Spleen (tissue), 11 donors: ENCODE measurements at regions not wholly inside any gene's neighbourhood (a gene's known extent, or its start where the extent isn't known, plus 50 kb on each side); places are given as distances from the start of the nearest gene placed in this dataset.

Source experiments
- DNase-seq: peaks from one replicate; pipeline ENCODE4 v3.0.0-alpha.2; 2020
- H3K27ac ChIP-seq, 8 donors: fragments of 200-600 bp; sonication (generic) in 7 of 8; 1 replicate in 4 of 8; 2 replicates in 4 of 8; pipeline versions ENCODE4 v1.5.0 to v1.8.0; 2016 to 2021; ENCODE audit warnings: inconsistent platforms in 4 of 8, mild to moderate bottlenecking in 4 of 8, moderate library complexity in 1 of 8
- H3K27me3 ChIP-seq, 7 donors: fragments of 200-600 bp; sonication (generic) in 6 of 7; replicated peaks in 1 of 7; 1 replicate in 4 of 7; 2 replicates in 3 of 7; pipeline versions ENCODE4 v1.5.0 to v1.8.0; 2016 to 2021; ENCODE audit warnings: inconsistent platforms in 3 of 7, mild to moderate bottlenecking in 1 of 7
- H3K36me3 ChIP-seq, 6 donors: fragments of 200-600 bp; sonication (generic) in 5 of 6; 1 replicate in 4 of 6; 2 replicates in 2 of 6; pipeline versions ENCODE4 v1.5.0 to v1.8.0; 2016 to 2021; ENCODE audit warnings: inconsistent platforms in 2 of 6
- H3K4me1 ChIP-seq, 6 donors: fragments of 200-600 bp; sonication (generic) in 5 of 6; 1 replicate in 3 of 6; 2 replicates in 3 of 6; pipeline versions ENCODE4 v1.5.0 to v1.8.0; 2016 to 2021; ENCODE audit warnings: inconsistent platforms in 3 of 6
- H3K4me3 ChIP-seq, 8 donors: fragments of 200-600 bp; sonication (generic) in 7 of 8; 1 replicate in 4 of 8; 2 replicates in 4 of 8; pipeline versions ENCODE4 v1.5.0 to v1.8.0; 2016 to 2021; ENCODE audit warnings: inconsistent platforms in 4 of 8, mild to moderate bottlenecking in 4 of 8, moderate library complexity in 2 of 8
- H3K9me3 ChIP-seq, 8 donors: fragments of 200-600 bp; sonication (generic) in 7 of 8; 1 replicate in 4 of 8; 2 replicates in 4 of 8; pipeline versions ENCODE4 v1.5.0 to v1.8.0; 2016 to 2021; ENCODE audit warnings: inconsistent platforms in 4 of 8
- POLR2A ChIP-seq, 3 donors: fragments of 450-650 bp; IDR thresholded peaks; one replicate each; pipeline ENCODE4 v1.5.1; 2017; ENCODE audit warnings: antibody characterized with exemption in 3 of 3, mild to moderate bottlenecking in 1 of 3
- POLR2AphosphoS5 ChIP-seq, 3 donors: sonication (generic); formaldehyde crosslinking; IDR thresholded peaks; one replicate each; pipeline ENCODE4 v1.5.1; 2017; ENCODE audit warnings: antibody characterized with exemption in 3 of 3
- WGBS, 5 donors: extraction: QIAGEN DNeasy Blood & Tissue Kit in 3 of 5; methylation state at CpG; one replicate each; pipeline versions ENCODE4 v1.1.5 to v1.1.7; 2013 to 2018; 5-methylcytosine and 5-hydroxymethylcytosine counted together
- intact Hi-C: fragments of 100-400 bp; cut with DNase I; formaldehyde crosslinking; loops from one replicate; pipeline ENCODE4 v1.15.0; 2023; ENCODE audit warnings: low total_unique reads
- TF ChIP-seq, protein P1 (sequence below), 11 experiments: fragments of 200-600 bp in 7 of 11; fragments of 450-650 bp in 4 of 11; sonication (generic) in 4 of 11; IDR thresholded peaks in 8 of 11; conservative IDR thresholded peaks in 3 of 11; 1 replicate in 7 of 11; 2 replicates in 4 of 11; pipeline versions ENCODE4 v1.4.0 to v1.8.0; 2016 to 2021; ENCODE audit warnings: antibody characterized with exemption in 11 of 11, inconsistent platforms in 4 of 11, mild to moderate bottlenecking in 1 of 11
- donor health status: healthy with polysubstance abuse.
- donor health status: DM: no; HTN: no; CAD: no; lungs with moderate emphysema.
- donor health status: DM: no; HTN: no; CAD: no.
- donor health status: Bipolar disorder and iron deficiency.
- donor health status: healthy.
- donor health status: DM: no; HTN: no; CAD: no.
- donor health status: DM: yes; HTN: yes; CAD: no.

GRCh38 chr7:121480058-121480457 lies 84.0 kb upstream of the FAM3C start:
- 18 to 36% (median 26%) methylated on average over 2 of the region's 2 CpGs for WGBS, 5 donors
- intact Hi-C loops, result no loop called here

DNA sequence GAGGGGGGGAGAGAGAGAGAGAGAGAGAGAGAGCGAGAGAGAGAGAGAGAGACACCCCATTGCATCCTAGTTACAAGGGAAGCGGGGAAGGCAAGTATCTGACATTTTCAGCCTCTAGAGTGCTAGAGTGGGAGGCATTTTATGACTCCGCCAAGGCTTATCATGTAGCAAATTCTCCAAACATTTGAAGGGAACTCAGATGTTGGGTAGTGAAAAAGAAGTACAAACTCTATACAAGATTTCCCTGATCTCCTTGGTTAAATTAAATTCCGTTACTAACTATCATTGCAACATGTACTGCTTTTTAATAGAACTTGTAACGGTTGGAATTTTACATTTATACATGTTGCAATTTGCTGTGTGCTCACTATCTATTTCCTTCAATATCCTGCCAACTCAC lies 83.4 kb upstream of the FAM3C start:
- 52 to 82% (median 68%) methylated on average over 4 to 5 of the region's 5 CpGs for WGBS, 5 donors
- no peak overlapping the region for H3K4me3 ChIP-seq

More at GRCh38 chr7:121480058-121480457, 84.0 kb upstream of the FAM3C start:
- Histone ChIP-seq H3K4me1 (peaks cover 0 to 9% (median 0%) of the 10 kb centered on the region in 6 donors), H3K9me3 (no peaks in the 10 kb centered on the region), H3K36me3 (no peaks in the 10 kb centered on the region), H3K4me3 (no peak overlapping the region), H3K27ac (no peak overlapping the region), H3K27me3 (no peaks in the 10 kb centered on the region)
- no peak for TF ChIP-seq POLR2A (IDR thresholded peaks at IDR 0.05)
- TF ChIP-seq POLR2AphosphoS5 (IDR thresholded peaks at IDR 0.05), result no peak
- TF ChIP-seq, protein P1, sequence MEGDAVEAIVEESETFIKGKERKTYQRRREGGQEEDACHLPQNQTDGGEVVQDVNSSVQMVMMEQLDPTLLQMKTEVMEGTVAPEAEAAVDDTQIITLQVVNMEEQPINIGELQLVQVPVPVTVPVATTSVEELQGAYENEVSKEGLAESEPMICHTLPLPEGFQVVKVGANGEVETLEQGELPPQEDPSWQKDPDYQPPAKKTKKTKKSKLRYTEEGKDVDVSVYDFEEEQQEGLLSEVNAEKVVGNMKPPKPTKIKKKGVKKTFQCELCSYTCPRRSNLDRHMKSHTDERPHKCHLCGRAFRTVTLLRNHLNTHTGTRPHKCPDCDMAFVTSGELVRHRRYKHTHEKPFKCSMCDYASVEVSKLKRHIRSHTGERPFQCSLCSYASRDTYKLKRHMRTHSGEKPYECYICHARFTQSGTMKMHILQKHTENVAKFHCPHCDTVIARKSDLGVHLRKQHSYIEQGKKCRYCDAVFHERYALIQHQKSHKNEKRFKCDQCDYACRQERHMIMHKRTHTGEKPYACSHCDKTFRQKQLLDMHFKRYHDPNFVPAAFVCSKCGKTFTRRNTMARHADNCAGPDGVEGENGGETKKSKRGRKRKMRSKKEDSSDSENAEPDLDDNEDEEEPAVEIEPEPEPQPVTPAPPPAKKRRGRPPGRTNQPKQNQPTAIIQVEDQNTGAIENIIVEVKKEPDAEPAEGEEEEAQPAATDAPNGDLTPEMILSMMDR (IDR thresholded peaks at IDR 0.05 in 8 of 11, conservative IDR thresholded peaks at IDR 0.05 in 3 of 11), result no peak
- no peak for DNase-seq

DNA sequence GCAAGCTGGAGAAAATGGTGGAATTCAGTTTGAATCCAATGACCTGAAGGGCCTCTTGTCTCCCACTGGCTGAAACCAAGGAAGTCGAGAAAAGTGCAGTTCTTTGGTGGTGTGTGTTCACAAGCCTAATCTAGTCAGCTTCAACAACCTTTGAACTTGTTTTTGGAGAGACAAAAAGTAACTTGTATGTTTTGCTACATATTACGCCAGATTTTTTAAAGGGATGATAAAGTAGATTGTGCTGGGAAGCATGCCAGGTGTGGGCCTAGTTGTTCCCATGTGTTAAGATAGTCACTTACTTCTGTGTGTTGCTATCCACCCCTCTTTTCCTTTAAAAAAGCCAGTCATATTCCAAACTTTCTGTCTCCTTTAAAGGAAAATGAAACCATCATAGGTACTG lies 79.7 kb upstream of the FAM3C start:
- intact Hi-C loops, result no loop called here
- H3K9me3 ChIP-seq, result no peaks in the 10 kb centered on the region
- whole genome bisulfite sequencing, 5 donors, result 73 to 90% (median 83%) methylated on average over 2 of the region's 2 CpGs
- peaks cover 0 to 6% (median 0%) of the 10 kb centered on the region in 6 donors for H3K4me1 ChIP-seq
- H3K4me3 ChIP-seq, result no peak overlapping the region
- H3K36me3 ChIP-seq, result no peaks in the 10 kb centered on the region
- no peak overlapping the region for H3K27ac ChIP-seq
- H3K27me3 ChIP-seq, result no peaks in the 10 kb centered on the region
- no peak for TF ChIP-seq POLR2A (IDR thresholded peaks at IDR 0.05)
- TF ChIP-seq POLR2AphosphoS5 (IDR thresholded peaks at IDR 0.05), result no peak
- TF ChIP-seq, protein P1 (IDR thresholded peaks at IDR 0.05 in 8 of 11, conservative IDR thresholded peaks at IDR 0.05 in 3 of 11), result no peak
- DNase-seq, result no peak

More for the DNA sequence above, 83.4 kb upstream of the FAM3C start:
- intact Hi-C loops, result no loop called here
- Histone ChIP-seq H3K36me3 (no peaks in the 10 kb centered on the region), H3K27ac (no peak overlapping the region), H3K27me3 (no peaks in the 10 kb centered on the region), H3K9me3 (no peaks in the 10 kb centered on the region), H3K4me1 (peaks cover 0 to 9% (median 0%) of the 10 kb centered on the region in 6 donors)
- no peak for TF ChIP-seq POLR2A (IDR thresholded peaks at IDR 0.05)
- TF ChIP-seq, protein P1 (IDR thresholded peaks at IDR 0.05 in 8 of 11, conservative IDR thresholded peaks at IDR 0.05 in 3 of 11), result no peak
- no peak for TF ChIP-seq POLR2AphosphoS5 (IDR thresholded peaks at IDR 0.05)
- DNase-seq, result no peak

GRCh38 chr7:121474301-121474673 lies 78.2 kb upstream of the FAM3C start:
- Histone ChIP-seq H3K27me3 (no peaks in the 10 kb centered on the region), H3K4me3 (no peak overlapping the region), H3K36me3 (no peaks in the 10 kb centered on the region), H3K27ac (no peak overlapping the region), H3K9me3 (no peaks in the 10 kb centered on the region), H3K4me1 (no peaks in the 10 kb centered on the region)
- DNase-seq, result no peak
- TF ChIP-seq POLR2AphosphoS5 (IDR thresholded peaks at IDR 0.05), result no peak
- TF ChIP-seq POLR2A (IDR thresholded peaks at IDR 0.05), result no peak
- TF ChIP-seq, protein P1 (IDR thresholded peaks at IDR 0.05 in 8 of 11, conservative IDR thresholded peaks at IDR 0.05 in 3 of 11), result no peak
- 64 to 92% (median 78%) methylated on average over 1 of the region's 1 CpG for WGBS, 5 donors
- intact Hi-C loops, result no loop called here
